PC-9 (cell line): ENCODE measurements at regions not wholly inside any gene's neighbourhood (a gene's known extent, or its start where the extent isn't known, plus 50 kb on each side); places are given as distances from the start of the nearest gene placed in this dataset.

ENCODE experiments used
- BruUV-seq: library from RNA; stranded (reverse); fragments of 400-500 nt; replicated peaks from 2 replicates; lab custom pipeline; 2021; lab: Mats Ljungman, UMichigan
- CTCF ChIA-PET: fragments of 300-600 bp; sonication (Branson Sonifier 250); formaldehyde crosslinking; loops from one replicate; lab custom pipeline; 2022; ENCODE audit warnings: antibody characterized with exemption; lab: Charles Lee
- POLR2A ChIA-PET: fragments of 300-600 bp; sonication (Branson Sonifier 250); formaldehyde crosslinking; loops from one replicate; lab custom pipeline; 2022; ENCODE audit warnings: antibody characterized with exemption; ENCODE audit not compliant: unreplicated experiment; lab: Charles Lee
- DNase-seq, 2 experiments: peaks; one replicate each; pipeline versions ENCODE4 v3.0.0 to v3.0.0-alpha.2; 2015 to 2022; ENCODE audit warnings: mixed read lengths in 1 of 2
- H2AFZ ChIP-seq: fragments of 200-600 bp; sonication (generic); 2 replicates; pipeline ENCODE4 v1.8.1; 2017; ENCODE audit warnings: antibody characterized with exemption
- H3F3A ChIP-seq: fragments of 200-600 bp; sonication (generic); 2 replicates; pipeline ENCODE4 v1.8.1; 2017; ENCODE audit warnings: antibody characterized with exemption, mild to moderate bottlenecking, low read depth; ENCODE audit not compliant: insufficient read depth
- H3K27ac ChIP-seq: fragments of 200-600 bp; sonication (generic); 2 replicates; pipeline ENCODE4 v1.6.1; 2016; ENCODE audit warnings: mixed run types
- H3K27me3 ChIP-seq: fragments of 200-600 bp; sonication (generic); 2 replicates; pipeline ENCODE4 v1.6.1; 2016; ENCODE audit warnings: low read depth, mixed run types; ENCODE audit not compliant: insufficient read depth
- H3K36me3 ChIP-seq: fragments of 200-600 bp; sonication (generic); 2 replicates; pipeline ENCODE4 v1.6.1; 2016; ENCODE audit warnings: low read depth, mixed run types
- H3K4me1 ChIP-seq: fragments of 200-600 bp; sonication (generic); replicated peaks from 2 replicates; pipeline ENCODE4 v1.6.1; 2016; ENCODE audit warnings: mixed run types; ENCODE audit not compliant: insufficient read depth
- H3K4me2 ChIP-seq: fragments of 200-600 bp; sonication (generic); 2 replicates; pipeline ENCODE4 v1.6.1; 2017; ENCODE audit warnings: mixed run types
- H3K4me3 ChIP-seq: fragments of 200-600 bp; sonication (generic); 2 replicates; pipeline ENCODE4 v1.6.1; 2016; ENCODE audit warnings: mixed run types
- H3K79me2 ChIP-seq: fragments of 200-600 bp; sonication (generic); 2 replicates; pipeline ENCODE4 v1.6.1; 2017; ENCODE audit warnings: low read depth, mixed run types
- H3K9me2 ChIP-seq: fragments of 200-600 bp; sonication (generic); 2 replicates; pipeline ENCODE4 v1.8.1; 2017; ENCODE audit warnings: mild to moderate bottlenecking; ENCODE audit not compliant: insufficient read depth
- H3K9me3 ChIP-seq: fragments of 200-600 bp; sonication (generic); 2 replicates; pipeline ENCODE4 v1.8.1; 2016; ENCODE audit warnings: low read depth; ENCODE audit not compliant: insufficient read depth
- H4K20me1 ChIP-seq: fragments of 200-600 bp; sonication (generic); 2 replicates; pipeline ENCODE4 v1.8.1; 2017; ENCODE audit not compliant: insufficient read depth
- CTCF ChIP-seq: fragments of 200-600 bp; sonication (generic); conservative IDR thresholded peaks from 2 replicates; pipeline ENCODE4 v1.6.1; 2017; ENCODE audit warnings: mixed run types, antibody characterized with exemption, mild to moderate bottlenecking, moderate library complexity
- EZH2 ChIP-seq: fragments of 200-600 bp; sonication (generic); IDR thresholded peaks from 2 replicates; pipeline ENCODE4 v1.8.0; 2017; ENCODE audit warnings: antibody characterized with exemption, low read depth
- intact Hi-C: fragments of 100-400 bp; cut with micrococcal nuclease; formaldehyde crosslinking; loops from one replicate; pipeline ENCODE4 v1.10.0; 2022; ENCODE audit not compliant: unreplicated experiment

- DNase-seq, result peak; percentile 22 to 43
- Histone ChIP-seq H3F3A (no peaks in the 10 kb centered on the region), H3K4me1 (no peaks in the 10 kb centered on the region), H3K4me2 (no peak overlapping the region), H3K9me2 (no peaks in the 10 kb centered on the region), H3K9me3 (no peaks in the 10 kb centered on the region), H2AFZ (no peak overlapping the region), H4K20me1 (no peaks in the 10 kb centered on the region), H3K27me3 (no peaks in the 10 kb centered on the region), H3K4me3 (no peak overlapping the region), H3K27ac (no peak overlapping the region), H3K79me2 (no peaks in the 10 kb centered on the region), H3K36me3 (no peaks in the 10 kb centered on the region)
- CTCF ChIA-PET, result no interaction called here
- TF ChIP-seq CTCF (no peak), EZH2 (no peak)
- BruUV-seq, result no TSS peak
- POLR2A ChIA-PET, result no interaction called here
- intact Hi-C loops, result no loop called here
Measured at GRCh38 chr5:39730006-39730405, 305.2 kb upstream of the DAB2 start.

- DNase-seq, result no peak
- no peak overlapping the region for H3K4me3 ChIP-seq
- no peaks in the 10 kb centered on the region; the same call in 1 of the 2 replicates for H3K9me2 ChIP-seq
- no peaks in the 10 kb centered on the region for H3K36me3 ChIP-seq
- intact Hi-C loops, result no loop called here
- no peak overlapping the region for H3K4me2 ChIP-seq
- CTCF ChIA-PET, result no interaction called here
- H3F3A ChIP-seq, result no peaks in the 10 kb centered on the region
- H3K79me2 ChIP-seq, result no peaks in the 10 kb centered on the region
- TF ChIP-seq CTCF (no peak), EZH2 (no peak)
- POLR2A ChIA-PET, result no interaction called here
- no peaks in the 10 kb centered on the region for H3K4me1 ChIP-seq
- no peaks in the 10 kb centered on the region; the same call in 1 of the 2 replicates for H3K9me3 ChIP-seq
- BruUV-seq, result no TSS peak
- no peaks in the 10 kb centered on the region for H4K20me1 ChIP-seq
- no peak overlapping the region for H2AFZ ChIP-seq
- H3K27me3 ChIP-seq, result no peaks in the 10 kb centered on the region
- H3K27ac ChIP-seq, result no peak overlapping the region
Measured at GRCh38 chr5:39726467-39726866, 301.7 kb upstream of the DAB2 start.

GRCh38 chr5:39721394-39721793, 296.6 kb upstream of the DAB2 start:
- no peak overlapping the region for H3K4me2 ChIP-seq
- H3K4me3 ChIP-seq, result no peak overlapping the region
- no peak overlapping the region for H2AFZ ChIP-seq
- no TSS peak for BruUV-seq
- H3K36me3 ChIP-seq, result no peaks in the 10 kb centered on the region
- no peaks in the 10 kb centered on the region for H3K27me3 ChIP-seq
- no peaks in the 10 kb centered on the region for H3F3A ChIP-seq
- intact Hi-C loops, result no loop called here
- H3K9me3 ChIP-seq, result no peaks in the 10 kb centered on the region; the same call in 1 of the 2 replicates
- TF ChIP-seq CTCF (no peak), EZH2 (no peak)
- no peak overlapping the region for H3K27ac ChIP-seq
- no peaks in the 10 kb centered on the region; the same call in 1 of the 2 replicates for H3K9me2 ChIP-seq
- no peaks in the 10 kb centered on the region for H4K20me1 ChIP-seq
- ChIA-PET POLR2A (interaction anchor here (0.6 kb wide), 1 partner anchor 732 kb away, joined by 3 read pairs; no protein-coding TSS in a partner anchor), CTCF (no interaction called here)
- DNase-seq, result no peak
- peaks cover 5% of the 10 kb centered on the region; the same call in 1 of the 2 replicates for H3K4me1 ChIP-seq
- no peaks in the 10 kb centered on the region for H3K79me2 ChIP-seq
